ENCODE measurements at regions not wholly inside any gene's neighbourhood (a gene's known extent, or its start where the extent isn't known, plus 50 kb on each side); places are given as distances from the start of the nearest gene placed in this dataset.

- DNase-seq, result no peak
- intact Hi-C loops (cut with DNase I), result no loop called here
- no peaks in the 10 kb centered on the region for H3K27me3 ChIP-seq
- TF ChIP-seq, protein P1, sequence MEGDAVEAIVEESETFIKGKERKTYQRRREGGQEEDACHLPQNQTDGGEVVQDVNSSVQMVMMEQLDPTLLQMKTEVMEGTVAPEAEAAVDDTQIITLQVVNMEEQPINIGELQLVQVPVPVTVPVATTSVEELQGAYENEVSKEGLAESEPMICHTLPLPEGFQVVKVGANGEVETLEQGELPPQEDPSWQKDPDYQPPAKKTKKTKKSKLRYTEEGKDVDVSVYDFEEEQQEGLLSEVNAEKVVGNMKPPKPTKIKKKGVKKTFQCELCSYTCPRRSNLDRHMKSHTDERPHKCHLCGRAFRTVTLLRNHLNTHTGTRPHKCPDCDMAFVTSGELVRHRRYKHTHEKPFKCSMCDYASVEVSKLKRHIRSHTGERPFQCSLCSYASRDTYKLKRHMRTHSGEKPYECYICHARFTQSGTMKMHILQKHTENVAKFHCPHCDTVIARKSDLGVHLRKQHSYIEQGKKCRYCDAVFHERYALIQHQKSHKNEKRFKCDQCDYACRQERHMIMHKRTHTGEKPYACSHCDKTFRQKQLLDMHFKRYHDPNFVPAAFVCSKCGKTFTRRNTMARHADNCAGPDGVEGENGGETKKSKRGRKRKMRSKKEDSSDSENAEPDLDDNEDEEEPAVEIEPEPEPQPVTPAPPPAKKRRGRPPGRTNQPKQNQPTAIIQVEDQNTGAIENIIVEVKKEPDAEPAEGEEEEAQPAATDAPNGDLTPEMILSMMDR (IDR thresholded peaks at IDR 0.05), result no peak
- H3K4me1 ChIP-seq, result no peaks in the 10 kb centered on the region
- no peak for ATAC-seq
- no peaks in the 10 kb centered on the region for H3K9me3 ChIP-seq
- no peak overlapping the region for H3K27ac ChIP-seq
- H3K36me3 ChIP-seq, result no peaks in the 10 kb centered on the region
- no peak overlapping the region for H3K4me3 ChIP-seq
These were observed 300.9 kb upstream of the SRRM4 start for GRCh38 chr12:118680356-118680963.

GRCh38 chr12:118682656-118683055, 298.7 kb upstream of the SRRM4 start:
- no peaks in the 10 kb centered on the region for H3K27me3 ChIP-seq
- H3K4me1 ChIP-seq, result no peaks in the 10 kb centered on the region
- H3K36me3 ChIP-seq, result no peaks in the 10 kb centered on the region
- ATAC-seq (no peak), DNase-seq (no peak)
- no peaks in the 10 kb centered on the region for H3K9me3 ChIP-seq
- no peak overlapping the region for H3K27ac ChIP-seq
- no peak overlapping the region for H3K4me3 ChIP-seq
- TF ChIP-seq, protein P1 (IDR thresholded peaks at IDR 0.05), result no peak
- intact Hi-C loops (cut with DNase I), result no loop called here

- H3K9me3 ChIP-seq, result no peaks in the 10 kb centered on the region
- DNase-seq (no peak), ATAC-seq (no peak)
- intact Hi-C loops (cut with DNase I), result no loop called here
- no peak overlapping the region for H3K27ac ChIP-seq
- H3K4me1 ChIP-seq, result no peaks in the 10 kb centered on the region
- no peak overlapping the region for H3K4me3 ChIP-seq
- H3K27me3 ChIP-seq, result no peaks in the 10 kb centered on the region
- TF ChIP-seq, protein P1 (IDR thresholded peaks at IDR 0.05), result no peak
- no peaks in the 10 kb centered on the region for H3K36me3 ChIP-seq
These were observed 295.2 kb upstream of the SRRM4 start for GRCh38 chr12:118685983-118686607.

GRCh38 chr12:118689793-118690192, 291.5 kb upstream of the SRRM4 start:
- DNase-seq (no peak), ATAC-seq (no peak)
- H3K27ac ChIP-seq, result no peak overlapping the region
- H3K36me3 ChIP-seq, result no peaks in the 10 kb centered on the region
- intact Hi-C loops (cut with DNase I), result no loop called here
- H3K4me3 ChIP-seq, result no peak overlapping the region
- TF ChIP-seq, protein P1 (IDR thresholded peaks at IDR 0.05), result no peak
- H3K4me1 ChIP-seq, result no peaks in the 10 kb centered on the region
- H3K9me3 ChIP-seq, result no peaks in the 10 kb centered on the region
- no peaks in the 10 kb centered on the region for H3K27me3 ChIP-seq

DNA sequence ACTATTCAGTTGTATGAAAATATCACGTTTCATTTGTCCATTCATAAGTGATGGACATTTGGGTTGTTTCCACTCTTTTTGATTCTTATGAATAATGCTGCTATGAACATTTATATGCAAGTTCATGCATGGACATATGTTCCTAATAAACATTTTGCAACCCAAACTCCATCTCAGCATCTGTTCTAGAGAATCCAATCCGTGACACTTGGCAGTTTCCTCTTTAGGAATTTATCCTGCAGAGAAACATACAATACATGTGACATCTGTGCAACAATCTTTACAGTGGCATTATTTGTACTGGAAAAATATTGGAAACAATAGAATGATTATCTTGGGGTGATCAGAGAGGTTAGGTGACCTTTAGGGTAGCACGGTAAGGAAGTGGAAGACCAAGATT, 290.8 kb upstream of the SRRM4 start:
- ATAC-seq (no peak), DNase-seq (no peak)
- Histone ChIP-seq H3K27ac (no peak overlapping the region), H3K4me1 (no peaks in the 10 kb centered on the region), H3K4me3 (no peak overlapping the region), H3K27me3 (no peaks in the 10 kb centered on the region), H3K36me3 (no peaks in the 10 kb centered on the region), H3K9me3 (no peaks in the 10 kb centered on the region)
- intact Hi-C loops (cut with DNase I), result no loop called here
- TF ChIP-seq, protein P1 (IDR thresholded peaks at IDR 0.05), result no peak

Measured in upper lobe of right lung (tissue), 1 donor.